ENCODE measurements at regions not wholly inside any gene's neighbourhood (a gene's known extent, or its start where the extent isn't known, plus 50 kb on each side); places are given as distances from the start of the nearest gene placed in this dataset.

DNA sequence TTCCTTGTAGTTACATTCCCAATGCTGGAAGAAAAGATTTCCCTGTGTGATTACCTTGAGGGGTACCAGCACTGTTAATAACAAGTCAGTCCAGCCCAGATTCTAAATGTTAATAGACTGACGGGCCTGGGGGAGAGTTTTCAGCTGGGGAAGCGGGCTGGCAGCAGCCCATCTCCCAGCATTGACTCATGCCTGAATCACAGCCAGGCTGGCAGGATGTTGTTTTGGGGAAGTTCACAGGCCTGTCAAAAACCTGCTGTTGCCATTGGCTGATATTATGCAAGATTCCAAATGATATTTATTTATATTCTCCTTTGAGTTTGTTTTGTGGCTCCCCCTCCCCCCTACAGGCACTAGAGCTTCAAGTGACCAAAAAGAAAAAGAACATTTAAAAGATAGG is 213.9 kb upstream of the CNR1 start:
- peak; percentile 39 for ATAC-seq

DNA sequence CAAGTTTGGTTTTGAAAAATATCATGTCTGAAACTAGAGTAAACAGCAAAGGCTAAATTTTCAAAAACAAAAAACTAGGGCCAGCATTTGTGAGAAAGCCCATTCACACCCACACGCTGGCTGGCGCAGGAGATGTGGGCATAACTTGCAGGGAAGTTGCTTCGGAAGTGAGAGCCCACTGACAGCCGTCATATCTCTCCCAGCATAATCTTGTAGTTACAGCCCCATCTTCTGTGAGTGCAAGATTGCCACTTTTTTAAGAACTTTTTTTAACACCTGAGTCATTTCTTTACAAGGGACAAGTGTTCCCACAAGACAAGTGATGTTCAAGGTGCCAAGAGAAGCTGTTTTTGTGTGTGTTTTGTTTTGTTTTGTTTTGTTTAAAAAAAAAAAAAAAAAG is 212.5 kb upstream of the CNR1 start:
- no peak for ATAC-seq

DNA sequence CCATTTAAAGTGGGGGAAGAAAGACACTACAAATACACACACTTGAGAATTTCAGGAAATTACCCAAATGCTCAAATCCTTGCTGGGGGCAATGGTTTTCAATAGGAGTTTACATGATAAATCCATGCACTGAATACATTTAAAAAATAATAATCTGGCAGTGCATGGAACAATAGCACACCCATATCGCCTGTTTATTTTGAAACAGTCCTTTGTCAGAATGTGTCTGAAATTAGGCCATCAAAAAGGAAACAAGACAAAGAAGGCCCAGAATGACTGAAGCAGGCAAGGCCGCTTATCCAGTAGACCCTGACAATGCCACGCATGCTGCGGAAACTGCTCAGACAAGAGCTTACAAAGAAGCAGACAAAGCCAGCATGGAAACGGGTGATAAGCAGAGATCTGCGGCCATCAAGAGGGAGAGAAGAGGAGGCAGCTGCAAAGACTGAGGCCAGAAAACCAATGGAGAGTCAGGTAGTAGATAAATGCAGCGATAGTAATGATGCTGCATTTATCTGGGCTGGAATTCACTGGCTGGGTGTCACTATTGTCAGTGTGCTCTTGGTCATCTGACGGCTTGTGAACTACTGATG is 211.9 kb upstream of the CNR1 start:
- no peak for ATAC-seq

DNA sequence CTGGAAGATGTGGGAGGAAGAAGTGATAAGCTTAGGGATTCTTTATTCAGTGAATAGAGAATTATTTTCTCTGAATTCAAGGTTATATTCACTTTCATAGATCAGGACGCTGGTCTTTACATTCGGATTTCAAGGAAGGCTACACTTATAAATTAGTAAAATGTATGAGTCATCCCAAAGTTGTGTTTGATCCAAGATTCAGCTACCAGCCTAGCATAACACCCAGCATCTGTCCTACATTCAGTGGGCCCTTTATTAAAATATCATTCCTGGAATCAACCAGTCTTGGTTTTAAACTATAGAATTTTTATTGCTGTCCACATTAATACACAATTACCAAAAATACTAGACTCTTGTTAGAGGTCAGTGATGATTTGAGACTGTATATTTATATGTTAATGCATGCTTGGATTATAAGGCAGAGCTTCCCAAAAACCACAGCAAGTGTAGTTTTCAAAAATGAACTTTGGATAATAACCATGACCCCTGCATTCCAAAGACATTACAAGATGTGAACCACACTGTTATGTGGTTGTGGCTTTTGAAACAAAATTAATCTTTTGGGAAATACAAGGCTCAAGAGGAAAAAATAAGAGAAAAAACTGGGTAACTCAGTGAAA is 210.7 kb upstream of the CNR1 start:
- ATAC-seq, result no peak

DNA sequence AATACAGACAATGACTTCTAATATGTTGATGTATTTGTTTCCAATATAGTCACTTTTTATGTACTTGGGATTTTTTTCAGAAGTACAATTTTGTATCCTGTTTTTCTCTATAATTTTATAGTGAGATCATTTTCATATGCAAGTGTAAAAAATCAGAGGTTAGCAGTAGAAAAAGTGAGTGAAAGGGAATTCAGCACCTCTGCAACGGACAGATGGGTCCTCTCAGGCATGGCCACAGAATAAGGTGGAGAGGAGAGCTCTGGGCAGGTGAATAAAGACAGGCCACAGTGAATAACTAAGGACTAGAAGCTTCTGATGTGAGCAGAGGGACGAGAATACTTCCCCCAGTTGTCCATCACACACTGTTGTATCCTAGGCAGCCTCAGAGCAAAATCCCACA is 210.1 kb upstream of the CNR1 start:
- ATAC-seq, result no peak

DNA sequence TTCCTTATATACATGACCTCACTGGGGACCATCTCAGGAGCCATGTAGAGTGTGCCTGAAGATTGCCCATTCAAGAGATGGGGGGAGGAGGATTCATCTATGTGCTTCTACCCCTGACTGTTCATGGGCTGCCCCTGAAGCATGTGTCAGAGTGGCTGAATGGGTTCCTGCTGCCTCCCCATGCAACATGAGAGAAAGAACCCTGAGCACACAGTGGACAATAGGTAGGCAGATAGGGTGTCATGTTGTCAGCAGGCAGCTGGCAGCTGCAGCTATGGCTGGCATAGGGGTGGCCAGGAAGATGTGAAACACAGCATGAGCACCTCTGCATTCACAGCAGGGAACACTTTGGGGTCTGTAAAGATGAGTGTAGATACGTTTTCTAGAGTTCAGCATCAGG is 208.4 kb upstream of the CNR1 start:
- ATAC-seq, result no peak

DNA sequence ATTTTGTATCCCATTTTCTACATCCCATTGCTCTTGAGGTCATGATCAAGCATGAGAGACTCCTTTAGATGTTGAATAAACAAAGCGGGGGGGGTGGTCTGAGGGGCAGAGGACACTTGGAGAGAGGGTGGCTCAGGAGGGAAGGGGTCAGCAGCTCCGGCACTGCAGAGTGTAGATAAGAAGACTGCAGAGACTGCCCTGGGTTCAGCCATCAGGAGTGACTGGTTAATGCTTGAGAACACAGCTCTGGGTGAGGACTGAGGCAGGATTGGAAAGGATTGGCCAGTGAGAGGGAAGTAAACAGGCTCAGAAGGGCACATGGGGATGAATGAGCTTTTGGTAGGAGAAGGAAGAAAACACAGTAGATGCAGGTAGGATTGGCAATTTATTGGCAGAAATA is 205.3 kb upstream of the CNR1 start:
- no peak for ATAC-seq

DNA sequence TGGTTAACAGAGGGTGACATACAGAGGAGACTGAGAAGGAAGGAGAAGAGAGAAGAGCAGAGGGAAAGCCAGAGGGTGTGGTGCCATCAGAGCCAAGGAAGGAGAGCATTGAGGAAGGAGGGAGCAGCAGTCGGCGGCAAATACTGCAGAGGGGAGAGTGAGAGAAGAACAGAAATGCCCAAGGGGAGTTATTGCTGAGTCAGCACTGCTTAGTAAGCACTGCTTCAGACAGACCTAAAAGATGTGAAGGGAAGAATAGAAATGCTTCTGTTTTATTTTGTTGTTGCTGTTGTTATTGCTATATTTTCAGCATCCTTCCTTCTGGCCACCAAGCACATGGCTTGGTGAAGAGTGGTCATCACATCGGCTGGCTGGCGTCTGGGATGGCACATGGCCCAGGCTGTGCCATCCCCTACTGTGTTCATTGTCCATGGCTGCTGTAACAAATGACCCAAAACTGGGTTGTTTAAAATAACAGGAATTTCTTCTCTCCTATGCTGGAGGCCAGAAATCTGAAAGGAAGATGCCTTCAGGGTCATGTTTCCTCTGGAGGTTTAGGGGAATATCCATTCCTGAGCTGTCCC is 204.1 kb upstream of the CNR1 start:
- no peak for ATAC-seq

DNA sequence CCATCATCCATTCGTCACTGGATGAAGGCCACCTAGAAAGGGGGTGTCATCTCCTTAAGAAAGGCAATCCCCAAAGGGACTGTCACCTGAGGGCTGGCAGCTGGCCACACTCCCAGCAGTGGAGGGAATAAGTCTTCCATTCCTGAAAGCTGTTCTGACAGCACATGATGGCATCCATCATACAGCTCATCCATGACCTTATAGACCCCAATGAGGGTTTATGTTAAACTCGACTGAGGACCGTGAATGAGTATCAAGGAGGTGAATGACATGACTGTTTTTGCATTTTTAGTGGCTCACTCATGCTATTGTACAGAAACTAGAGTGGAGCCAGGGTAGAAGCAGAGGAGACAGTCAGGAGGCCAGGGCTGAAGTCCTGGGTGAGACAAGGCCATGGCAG is 203.1 kb upstream of the CNR1 start:
- no peak for ATAC-seq

DNA sequence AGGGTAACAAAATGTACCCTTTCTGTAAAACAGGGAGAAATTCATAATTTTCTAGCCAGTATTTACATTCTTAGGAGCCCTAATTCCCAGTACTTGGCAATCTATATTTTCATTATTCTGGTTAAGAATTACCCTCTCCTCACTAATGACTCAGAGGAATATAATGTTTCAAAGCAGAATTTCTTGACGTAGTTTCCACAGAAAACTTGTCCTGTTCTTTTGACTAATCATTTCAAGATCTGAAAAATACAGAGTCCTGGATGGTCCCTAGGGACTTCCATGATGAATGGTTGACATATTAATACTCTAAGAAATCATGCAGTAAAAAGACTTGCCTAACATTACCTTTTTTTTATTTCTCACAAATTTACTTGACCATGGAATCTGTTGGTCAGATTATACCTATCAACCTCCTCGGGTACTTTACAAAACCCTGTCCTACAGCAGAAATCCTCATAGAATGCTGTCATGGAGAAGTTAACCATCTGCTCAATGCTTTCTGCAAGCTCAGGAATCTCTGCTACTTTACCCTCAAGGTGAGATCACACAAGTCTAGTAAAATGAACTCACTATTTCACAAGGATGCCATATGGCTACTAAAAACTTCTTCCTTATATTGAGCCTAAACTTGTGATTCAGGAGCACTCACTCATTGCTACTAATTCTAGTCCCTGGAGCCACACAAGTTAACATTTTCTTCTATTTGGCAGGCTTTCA is 202.1 kb upstream of the CNR1 start:
- ATAC-seq, result no peak

DNA sequence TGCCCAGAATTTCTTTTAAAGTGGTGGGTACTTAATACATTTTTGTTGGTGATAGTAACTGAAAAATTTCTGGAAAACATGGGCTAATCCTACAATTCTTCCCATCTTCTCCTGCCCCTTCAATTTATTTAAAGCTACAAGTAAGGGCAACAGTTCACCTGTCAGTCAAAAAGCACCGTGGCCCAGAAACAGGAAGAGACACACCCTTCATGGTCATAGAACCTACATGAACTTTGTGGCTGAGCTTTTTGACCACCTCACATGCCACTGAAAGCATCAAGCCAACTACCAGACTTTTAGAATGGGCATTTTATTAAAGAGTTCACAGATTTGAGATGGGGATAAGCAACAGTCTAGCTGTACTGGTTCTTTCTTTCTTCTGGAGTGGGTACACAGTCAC is 201.1 kb upstream of the CNR1 start:
- ATAC-seq, result no peak

DNA sequence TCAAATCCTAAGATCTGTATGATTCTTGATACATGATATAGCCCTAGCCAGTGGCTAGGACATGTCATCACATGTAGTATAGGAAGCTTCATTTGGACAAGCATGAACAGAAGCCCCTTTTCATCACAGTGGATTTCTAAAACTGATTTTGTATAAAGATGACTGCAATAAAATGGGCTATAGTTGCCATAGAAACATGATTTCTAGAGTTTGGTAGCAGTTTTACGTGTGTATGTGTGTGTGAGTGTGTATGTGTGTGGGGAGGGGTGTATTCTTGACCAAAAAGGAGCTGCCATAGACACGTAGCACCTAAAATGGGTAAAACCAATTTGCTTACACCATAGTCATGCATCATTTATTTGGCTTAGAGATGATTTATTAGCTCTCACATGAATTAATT is 200.5 kb upstream of the CNR1 start:
- ATAC-seq, result no peak

DNA sequence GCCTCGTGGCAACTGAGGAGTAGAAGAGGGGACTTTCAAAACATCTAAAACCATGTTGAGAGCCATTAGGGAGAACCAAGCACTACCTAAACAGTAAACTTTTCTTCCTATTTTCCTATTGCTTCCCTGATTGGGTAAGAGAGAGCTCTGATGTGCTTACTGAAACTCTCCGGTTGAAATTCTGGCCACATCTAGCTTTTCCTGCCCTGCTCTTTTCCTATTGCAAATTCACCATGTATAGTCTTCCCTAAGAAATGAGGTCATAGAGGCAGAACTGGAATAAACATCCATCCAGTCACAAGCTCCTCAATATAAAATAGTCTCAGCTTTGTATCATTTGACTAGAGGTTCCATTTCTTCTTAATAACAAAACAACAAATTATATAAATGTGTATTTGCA is 199.5 kb upstream of the CNR1 start:
- no peak for ATAC-seq

DNA sequence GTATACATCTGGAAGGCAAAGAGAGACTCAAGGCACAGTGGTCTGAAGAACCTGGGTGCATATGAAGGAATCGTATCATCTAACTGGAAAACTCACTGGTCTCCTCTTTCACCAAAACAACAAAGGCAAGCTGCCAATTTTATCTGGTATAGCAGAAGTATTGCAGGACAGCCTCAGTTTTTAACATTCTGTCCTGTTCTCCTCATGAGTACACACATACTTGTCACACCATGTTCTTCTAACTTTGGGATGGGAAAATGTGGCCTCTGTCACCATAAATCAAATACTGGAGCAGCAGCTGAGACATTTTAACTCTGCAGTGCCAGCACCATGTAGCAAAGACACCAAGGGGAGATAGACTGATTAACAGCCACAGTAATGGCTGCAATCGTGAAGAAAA is 199.1 kb upstream of the CNR1 start:
- ATAC-seq, result no peak

DNA sequence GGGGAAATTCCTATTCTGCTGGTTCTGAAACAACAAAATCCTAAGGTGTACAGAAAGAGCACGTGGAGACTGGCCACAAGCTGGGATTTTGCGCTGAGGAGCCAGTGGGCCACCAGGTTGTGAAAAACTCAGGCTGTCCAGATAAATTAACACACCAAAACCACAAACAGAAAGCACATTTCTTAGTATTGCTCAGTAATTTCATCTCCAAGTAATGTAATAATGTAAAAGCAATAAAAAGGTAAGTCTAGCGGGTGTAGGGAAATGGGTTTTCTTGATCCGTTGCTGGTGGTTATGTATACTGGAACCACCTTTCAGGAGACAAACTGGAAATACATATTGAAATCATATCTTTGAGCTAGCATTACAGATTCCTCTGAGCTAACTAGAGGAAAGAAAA is 195.6 kb upstream of the CNR1 start:
- no peak for ATAC-seq

DNA sequence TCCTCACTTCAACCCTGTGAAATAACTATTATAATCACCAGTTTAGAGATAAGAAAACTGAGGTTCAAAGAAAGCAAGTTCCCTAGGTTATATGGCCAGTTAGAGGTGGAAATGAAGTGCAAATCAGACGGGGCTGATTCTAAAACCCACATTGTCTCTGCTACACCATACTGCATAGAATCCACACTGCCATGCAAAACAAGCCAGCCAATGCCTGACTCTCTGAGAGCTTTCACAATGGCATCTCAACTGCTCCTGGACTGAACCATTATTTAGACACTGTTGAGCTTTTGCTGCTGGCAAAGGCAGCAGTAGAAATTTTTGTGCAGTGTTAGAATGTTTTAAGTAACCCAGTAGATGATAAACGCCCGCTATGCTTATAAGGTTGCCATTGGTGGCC is 195.2 kb upstream of the CNR1 start:
- ATAC-seq, result no peak

DNA sequence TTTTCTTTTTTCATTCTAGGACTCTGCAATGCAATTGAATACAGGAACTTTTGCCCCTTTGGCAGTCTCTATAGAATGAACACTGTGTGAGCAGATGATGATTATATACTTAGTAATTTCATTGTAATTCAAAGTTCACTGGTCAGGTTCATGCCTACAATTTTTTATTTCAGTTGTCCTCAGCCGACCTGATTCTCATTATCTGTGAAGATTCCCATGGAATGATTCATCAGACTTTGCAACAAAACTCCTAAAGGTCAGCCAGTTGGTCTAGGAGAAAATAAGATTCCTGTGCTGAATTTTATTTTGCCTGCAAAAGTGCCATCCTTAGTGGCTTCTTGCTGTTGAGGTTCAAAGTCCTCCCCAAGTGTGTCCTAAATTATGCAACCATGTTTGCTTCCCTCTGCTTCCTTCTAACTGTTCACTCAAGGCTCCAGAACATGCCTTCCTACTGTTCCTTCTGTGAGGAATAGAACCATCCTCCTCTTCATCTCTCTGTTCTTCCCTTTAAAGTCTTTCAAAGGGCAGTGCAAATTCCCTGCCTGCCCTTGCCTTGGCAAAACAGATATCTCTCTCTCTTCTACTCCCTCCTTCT is 194.2 kb upstream of the CNR1 start:
- ATAC-seq, result no peak

DNA sequence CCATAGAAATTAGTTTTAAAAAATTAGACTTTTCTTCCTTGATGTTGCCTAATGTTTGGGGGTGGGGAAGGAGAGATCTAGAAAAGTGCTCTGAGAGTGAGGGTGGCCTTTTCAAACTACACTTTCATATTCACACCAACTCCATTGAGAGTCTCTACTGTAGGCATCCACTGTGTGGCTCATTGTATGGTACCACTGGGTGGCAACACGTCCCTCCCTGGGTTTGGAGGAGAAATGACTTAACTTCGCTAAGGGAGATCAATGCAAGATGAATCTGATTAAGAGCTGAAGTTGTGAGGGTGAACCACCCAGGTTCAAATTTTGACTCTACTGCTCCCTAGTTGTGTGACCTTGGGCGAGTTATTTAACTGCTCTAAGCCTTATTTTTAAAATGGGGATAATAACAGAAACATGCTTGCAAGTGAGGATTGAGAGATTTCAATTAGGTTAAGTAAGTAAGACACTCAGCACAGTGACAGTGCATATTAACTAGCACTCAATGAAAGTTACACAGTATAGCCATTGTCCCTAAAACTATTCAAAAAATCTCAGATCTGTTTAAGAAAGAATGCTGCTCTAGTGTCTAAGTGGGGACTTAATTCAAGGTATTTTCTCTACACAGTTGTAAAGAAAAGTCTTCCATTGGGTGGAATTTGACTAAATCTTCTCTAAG is 193.5 kb upstream of the CNR1 start:
- no peak for ATAC-seq

DNA sequence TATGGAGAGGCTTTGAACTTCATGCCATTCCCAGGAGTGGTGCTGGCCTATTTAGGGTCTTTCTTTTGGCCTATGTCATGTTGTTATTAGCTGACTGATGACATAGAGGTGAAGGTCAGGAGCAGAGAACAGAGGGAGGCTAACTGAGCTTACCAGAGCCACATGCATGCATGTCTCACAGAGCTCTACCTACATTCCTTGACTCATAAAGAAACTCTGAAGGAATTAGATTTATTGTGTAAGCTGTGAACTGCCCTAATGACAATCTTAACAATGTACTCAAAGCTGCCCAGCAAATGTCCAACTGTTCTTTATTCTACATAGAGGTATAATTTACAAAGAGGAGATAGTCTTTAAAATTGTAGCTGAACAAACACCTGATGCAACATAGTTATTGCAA is 192.7 kb upstream of the CNR1 start:
- no peak for ATAC-seq

DNA sequence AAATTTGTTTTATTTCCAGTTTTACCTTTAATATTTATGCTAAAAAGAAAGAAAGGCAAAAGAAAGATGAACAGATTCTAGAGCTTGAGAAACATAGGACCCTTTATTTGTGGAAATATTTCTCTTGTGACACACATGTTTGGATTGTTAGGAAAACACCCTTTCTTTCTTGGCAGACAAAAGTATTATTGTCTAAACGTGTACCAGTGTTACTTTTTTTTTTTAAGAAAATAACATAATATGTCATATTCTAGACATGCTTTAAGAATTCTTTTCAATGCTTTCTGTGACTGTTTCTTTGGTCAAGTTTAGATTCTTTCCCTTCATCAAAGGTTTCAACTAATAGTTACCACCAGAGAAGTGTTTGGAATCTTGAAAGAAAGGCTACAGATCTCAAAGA is 183.4 kb upstream of the CNR1 start:
- ATAC-seq, result no peak

DNA sequence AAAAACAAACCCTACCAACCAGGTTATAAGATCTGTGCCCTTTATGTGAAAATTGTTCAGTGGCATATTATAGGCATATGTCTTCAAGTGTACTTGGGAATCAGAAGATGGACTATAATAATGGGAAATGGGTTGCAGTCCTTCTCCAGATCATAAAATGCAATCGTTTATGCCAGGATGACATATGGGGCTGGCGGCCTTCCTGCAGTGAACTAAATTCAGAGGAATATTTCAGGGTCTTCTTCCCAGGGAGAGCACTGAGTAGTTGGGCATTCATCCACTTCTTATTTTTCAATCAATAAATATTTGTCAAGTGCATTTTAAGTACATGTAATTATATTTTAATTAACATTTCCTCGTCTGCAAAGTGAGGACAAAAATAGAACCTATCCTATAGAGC is 176.2 kb upstream of the CNR1 start:
- no peak for ATAC-seq

DNA sequence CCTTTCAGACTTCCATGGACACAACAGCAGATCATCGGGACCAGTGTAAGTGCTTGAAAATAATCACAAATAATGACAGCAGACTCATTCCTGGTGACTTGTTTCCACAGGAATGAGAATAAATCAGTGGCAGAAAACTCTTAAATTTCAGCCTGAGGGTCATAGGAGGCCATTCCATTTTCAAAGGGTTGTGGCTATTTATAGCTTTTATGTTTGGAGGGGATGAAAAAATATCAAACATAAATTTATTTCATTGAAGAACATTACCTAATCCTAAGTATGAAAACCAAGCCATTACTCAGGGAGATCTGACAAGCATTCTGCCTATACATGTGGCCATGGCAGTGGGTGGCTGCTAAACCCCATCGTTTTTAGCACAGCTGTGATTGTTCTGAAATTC is 173.6 kb upstream of the CNR1 start:
- ATAC-seq, result no peak

DNA sequence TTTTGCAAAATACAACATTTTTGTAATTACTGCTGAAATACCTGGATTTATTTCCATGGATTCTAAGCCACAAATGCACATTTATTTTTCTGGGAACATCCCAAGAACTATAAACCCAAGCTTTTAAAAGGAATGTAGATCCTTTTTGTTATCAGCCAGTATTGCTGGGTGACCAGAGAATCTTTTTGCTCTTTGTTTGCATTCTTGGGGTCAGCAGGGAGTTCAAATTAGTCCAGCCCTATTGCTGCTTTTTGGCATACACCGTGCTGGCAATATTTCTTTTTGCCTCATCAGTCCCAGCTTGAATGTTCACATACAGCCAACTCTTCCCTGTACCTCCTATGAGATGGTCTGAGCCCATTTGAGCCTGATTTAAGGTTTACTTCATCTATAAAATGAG is 155.2 kb upstream of the CNR1 start:
- no peak for ATAC-seq

Measured in esophagus mucosa (tissue), 1 donor.